Suprapubic skin (tissue), 4 donors: ENCODE measurements at regions not wholly inside any gene's neighbourhood (a gene's known extent, or its start where the extent isn't known, plus 50 kb on each side); places are given as distances from the start of the nearest gene placed in this dataset.

Source experiments
- CTCF ChIP-seq, 2 donors: fragments of 200-600 bp in 1 of 2; fragments of 450-650 bp in 1 of 2; sonication (generic) in 1 of 2; IDR thresholded peaks; one replicate each; pipeline ENCODE4 v1.5.1; 2016 to 2019; ENCODE audit warnings: antibody characterized with exemption in 2 of 2, mild to moderate bottlenecking in 1 of 2, moderate library complexity in 1 of 2
- EP300 ChIP-seq: sonication (generic); formaldehyde crosslinking; IDR thresholded peaks from one replicate; pipeline ENCODE4 v1.6.1; 2017; ENCODE audit warnings: antibody characterized with exemption
- POLR2A ChIP-seq, 2 donors: fragments of 450-650 bp; IDR thresholded peaks; one replicate each; pipeline ENCODE4 v1.6.1; 2017; ENCODE audit warnings: antibody characterized with exemption in 2 of 2, mild to moderate bottlenecking in 2 of 2, moderate library complexity in 2 of 2
- POLR2AphosphoS5 ChIP-seq, 3 donors: sonication (generic); formaldehyde crosslinking; IDR thresholded peaks; one replicate each; pipeline ENCODE4 v1.6.1; 2017; ENCODE audit warnings: antibody characterized with exemption in 3 of 3

GRCh38 chr11:104339380-104339831 is 175.5 kb upstream of the PDGFD start:
- TF ChIP-seq POLR2AphosphoS5 (IDR thresholded peaks at IDR 0.05) (no peak), POLR2A (IDR thresholded peaks at IDR 0.05) (no peak), CTCF (IDR thresholded peaks at IDR 0.05) (no peak), EP300 (no peak)
